T-cell (primary cell): ENCODE measurements at regions not wholly inside any gene's neighbourhood (a gene's known extent, or its start where the extent isn't known, plus 50 kb on each side); places are given as distances from the start of the nearest gene placed in this dataset.

ENCODE experiments used
- ATAC-seq, 4 experiments: fragments of 200-7000 bp in 3 of 4; fragments of 150-1000 bp in 1 of 4; cut with Tn5 transposase; replicated peaks in 1 of 4; 1 replicate in 3 of 4; 2 replicates in 1 of 4; pipeline ENCODE4 v1.10.0; 2021; ENCODE audit warnings: moderate library complexity in 3 of 4, mild to moderate bottlenecking in 2 of 4, moderate number of reproducible peaks in 1 of 4
- CTCF ChIA-PET, 2 donors: fragments of 300-600 bp; sonication (Branson Sonifier 250); formaldehyde crosslinking; loops; one replicate each; lab custom pipeline; 2022; ENCODE audit warnings: antibody characterized with exemption in 2 of 2; lab: Charles Lee
- POLR2A ChIA-PET, 2 donors: fragments of 300-600 bp; sonication (Branson Sonifier 250); formaldehyde crosslinking; loops; one replicate each; lab custom pipeline; 2022; ENCODE audit warnings: antibody characterized with exemption in 2 of 2; lab: Charles Lee
- DNase-seq, 35 experiments: peaks; one replicate each; pipeline versions ENCODE4 v3.0.0 to v3.0.0-alpha.2; 2013 to 2023
- H3K27ac ChIP-seq: one replicate; pipeline ENCODE4 v1.5.1; 2013; ENCODE audit warnings: low read length
- H3K27me3 ChIP-seq, 2 experiments: replicated peaks in 1 of 2; 1 replicate in 1 of 2; 2 replicates in 1 of 2; pipeline versions ENCODE4 v1.6.1 to v1.7.0; 2013; ENCODE audit warnings: low read length in 1 of 2, mixed read lengths in 1 of 2; ENCODE audit not compliant: control insufficient read depth in 2 of 2, insufficient read depth in 2 of 2; ENCODE audit errors: extremely low read depth in 1 of 2
- H3K36me3 ChIP-seq, 2 donors: 1 replicate in 1 of 2; 2 replicates in 1 of 2; pipeline versions ENCODE4 v1.6.1 to v1.7.0; 2013; ENCODE audit warnings: low read length in 1 of 2; ENCODE audit not compliant: control insufficient read depth in 2 of 2, insufficient read depth in 1 of 2; ENCODE audit errors: extremely low read depth in 1 of 2
- H3K4me1 ChIP-seq, 2 experiments: 1 replicate in 1 of 2; 2 replicates in 1 of 2; pipeline versions ENCODE4 v1.6.1 to v1.7.0; 2013; ENCODE audit warnings: low read length in 2 of 2, mixed read lengths in 1 of 2; ENCODE audit not compliant: insufficient read depth in 2 of 2, control insufficient read depth in 1 of 2; ENCODE audit errors: extremely low read depth in 1 of 2
- H3K4me3 ChIP-seq, 2 donors: 1 replicate in 1 of 2; 2 replicates in 1 of 2; pipeline versions ENCODE4 v1.5.1 to v1.7.0; 2013; ENCODE audit warnings: mild to moderate bottlenecking in 2 of 2, low read length in 1 of 2, moderate library complexity in 1 of 2; ENCODE audit not compliant: control insufficient read depth in 1 of 2; ENCODE audit errors: extremely low read depth in 1 of 2
- H3K9me3 ChIP-seq: 2 replicates; pipeline ENCODE4 v1.7.0; 2013
- H3K27ac Mint-ChIP-seq, 2 donors: one replicate each; pipeline ENCODE4 v1.8.0; 2020 to 2021; ENCODE audit warnings: mild to moderate bottlenecking in 2 of 2, mixed read lengths in 2 of 2
- H3K27me3 Mint-ChIP-seq, 2 donors: one replicate each; pipeline ENCODE4 v1.8.0; 2021 to 2022; ENCODE audit warnings: mixed read lengths in 2 of 2
- H3K36me3 Mint-ChIP-seq: one replicate; pipeline ENCODE4 v1.8.0; 2021; ENCODE audit warnings: mixed read lengths
- H3K4me1 Mint-ChIP-seq, 3 donors: one replicate each; pipeline ENCODE4 v1.8.0; 2020 to 2022; ENCODE audit warnings: mixed read lengths in 3 of 3, mild to moderate bottlenecking in 1 of 3
- H3K4me3 Mint-ChIP-seq, 3 donors: one replicate each; pipeline ENCODE4 v1.8.0; 2020 to 2022; ENCODE audit warnings: mild to moderate bottlenecking in 3 of 3, mixed read lengths in 3 of 3, moderate library complexity in 3 of 3
- H3K9me3 Mint-ChIP-seq, 3 donors: one replicate each; pipeline ENCODE4 v1.8.0; 2020 to 2022; ENCODE audit warnings: mixed read lengths in 3 of 3
- WGBS: methylation state at CpG from one replicate; pipeline ENCODE4 v1.1.5; 2013; ENCODE audit warnings: missing lambda C conversion rate; ENCODE audit not compliant: insufficient coverage; 5-methylcytosine and 5-hydroxymethylcytosine counted together

DNA sequence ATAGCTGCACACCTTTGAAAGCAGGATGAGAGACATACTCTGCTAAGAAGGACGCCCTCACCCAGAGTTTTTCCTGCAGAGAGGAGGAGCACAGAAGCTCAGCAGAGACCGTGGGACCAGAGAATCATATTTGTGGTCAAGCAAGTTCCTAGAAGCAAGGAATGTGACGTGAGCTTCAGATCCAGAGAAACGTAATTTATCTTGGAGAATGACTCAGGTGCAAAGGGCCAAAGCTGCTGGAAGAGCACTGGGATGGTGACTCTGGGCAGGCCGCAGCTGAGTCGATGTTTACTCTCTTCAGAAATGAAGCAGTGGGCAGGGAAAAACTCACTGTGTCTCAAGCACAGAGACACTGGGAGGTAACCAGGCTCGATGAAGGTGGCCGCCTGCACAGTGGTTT is 50.1 kb upstream of the IGFBP2 start:
- Mint-ChIP-seq H3K27me3 (peaks cover 32% of the 10 kb centered on the region in 2 donors), H3K9me3 (peaks cover 0 to 4% (median 0%) of the 10 kb centered on the region in 3 donors), H3K4me1 (no peaks in the 10 kb centered on the region), H3K36me3 (no peaks in the 10 kb centered on the region), H3K27ac (no peak overlapping the region), H3K4me3 (no peak overlapping the region)
- no peak overlapping the region for H3K4me3 ChIP-seq
- DNase-seq (no peak), ATAC-seq (no peak)
- H3K9me3 ChIP-seq: no peaks in the 10 kb centered on the region
- H3K27ac ChIP-seq: no peak overlapping the region
- peaks cover 0 to 26% of the 10 kb centered on the region in 2 experiments for H3K27me3 ChIP-seq
- POLR2A ChIA-PET: no interaction called here
- WGBS: 75% methylated on average over 8 of the region's 8 CpGs
- H3K4me1 ChIP-seq: no peaks in the 10 kb centered on the region
- CTCF ChIA-PET: no interaction called here
- H3K36me3 ChIP-seq: no peaks in the 10 kb centered on the region
